ENCODE measurements at regions not wholly inside any gene's neighbourhood (a gene's known extent, or its start where the extent isn't known, plus 50 kb on each side); places are given as distances from the start of the nearest gene placed in this dataset.

- no peak overlapping the region for H3K27ac ChIP-seq
- TF ChIP-seq CTCF (IDR thresholded peaks at IDR 0.05) (no peak), ZFX (IDR thresholded peaks at IDR 0.05; ENCODE audit: borderline replicate concordance) (no peak)
Measured at GRCh38 chr10:78862328-78862640, 206.5 kb upstream of the ZMIZ1 start.

GRCh38 chr10:78863140-78863905, 205.4 kb upstream of the ZMIZ1 start:
- H3K27ac ChIP-seq: no peak overlapping the region
- TF ChIP-seq ZFX (IDR thresholded peaks at IDR 0.05; ENCODE audit: borderline replicate concordance): no peak

- no peak overlapping the region for H3K27ac ChIP-seq
- TF ChIP-seq CTCF (IDR thresholded peaks at IDR 0.05) (no peak), ZFX (IDR thresholded peaks at IDR 0.05; ENCODE audit: borderline replicate concordance) (no peak)
Measured at GRCh38 chr10:78863906-78864239, 204.9 kb upstream of the ZMIZ1 start.

GRCh38 chr10:78864761-78865537, 203.8 kb upstream of the ZMIZ1 start:
- TF ChIP-seq CTCF (IDR thresholded peaks at IDR 0.05): no peak
- no peak for TF ChIP-seq ZFX (IDR thresholded peaks at IDR 0.05; ENCODE audit: borderline replicate concordance)
- no peak overlapping the region for H3K27ac ChIP-seq

GRCh38 chr10:78865538-78865875, 203.3 kb upstream of the ZMIZ1 start:
- no peak for TF ChIP-seq ZFX (IDR thresholded peaks at IDR 0.05; ENCODE audit: borderline replicate concordance)
- no peak for TF ChIP-seq CTCF (IDR thresholded peaks at IDR 0.05)
- H3K27ac ChIP-seq: no peak overlapping the region

GRCh38 chr10:78865931-78866717, 202.6 kb upstream of the ZMIZ1 start:
- H3K27ac ChIP-seq: no peak overlapping the region
- TF ChIP-seq CTCF (IDR thresholded peaks at IDR 0.05) (no peak), ZFX (IDR thresholded peaks at IDR 0.05; ENCODE audit: borderline replicate concordance) (no peak)

GRCh38 chr10:78866731-78867554, 201.8 kb upstream of the ZMIZ1 start:
- H3K27ac ChIP-seq: no peak overlapping the region
- no peak for TF ChIP-seq CTCF (IDR thresholded peaks at IDR 0.05)

Measured in 22Rv1 (cell line).